GM19240 (cell line): ENCODE measurements at regions not wholly inside any gene's neighbourhood (a gene's known extent, or its start where the extent isn't known, plus 50 kb on each side); places are given as distances from the start of the nearest gene placed in this dataset.
"Not testable (repeated sequence)": the region's sequence is repeated elsewhere in the genome, so short reads cannot be mapped to it uniquely, and the experiment has no call there.

Source experiments
- DNase-seq: peaks from one replicate; pipeline ENCODE4 v3.0.0; 2011; ENCODE audit warnings: low spot score; ENCODE audit not compliant: insufficient read length

DNA sequence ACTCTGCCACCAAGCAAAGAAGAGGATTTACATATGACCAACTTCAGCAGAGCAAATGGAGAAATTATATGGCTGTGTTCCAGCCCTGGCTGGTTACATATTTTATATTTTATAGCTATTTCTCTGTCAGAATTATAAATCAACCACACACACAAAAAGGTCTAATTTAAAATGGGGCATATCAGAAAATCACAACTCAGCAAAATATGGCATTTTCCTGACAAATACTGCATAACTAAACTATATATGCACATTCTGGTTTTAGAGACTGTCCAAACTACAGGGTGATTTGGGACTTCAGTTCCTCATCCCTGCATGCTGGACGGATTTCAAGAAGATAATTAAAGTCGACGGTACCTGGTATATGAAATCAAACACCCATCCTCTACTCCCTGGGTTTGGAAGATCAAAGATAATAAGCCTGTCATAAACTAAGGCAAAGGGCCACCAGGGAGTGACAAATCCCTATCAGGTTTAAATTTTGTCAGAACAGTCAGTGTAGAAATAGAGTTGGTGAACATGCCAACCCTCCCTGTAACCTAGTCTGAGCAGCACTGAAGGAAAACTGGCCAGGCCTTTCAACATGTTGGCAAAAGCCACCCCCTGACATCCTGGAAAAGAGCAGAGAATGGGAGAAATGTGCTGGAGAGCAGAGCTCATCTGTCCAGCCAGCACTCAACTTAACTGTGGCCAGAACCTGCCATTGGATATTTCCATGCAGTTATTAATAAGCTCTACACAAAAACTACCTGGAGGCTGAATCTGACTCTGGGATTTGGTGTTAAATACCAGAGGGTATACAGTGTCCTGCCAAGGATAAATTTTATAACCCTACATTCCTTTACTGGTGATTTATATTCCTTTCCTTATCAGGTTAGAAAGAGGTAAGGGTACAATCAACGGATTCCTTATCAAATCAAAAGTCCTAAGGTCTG, 235.7 kb downstream of the ENC1 start:
- no peak for DNase-seq

DNA sequence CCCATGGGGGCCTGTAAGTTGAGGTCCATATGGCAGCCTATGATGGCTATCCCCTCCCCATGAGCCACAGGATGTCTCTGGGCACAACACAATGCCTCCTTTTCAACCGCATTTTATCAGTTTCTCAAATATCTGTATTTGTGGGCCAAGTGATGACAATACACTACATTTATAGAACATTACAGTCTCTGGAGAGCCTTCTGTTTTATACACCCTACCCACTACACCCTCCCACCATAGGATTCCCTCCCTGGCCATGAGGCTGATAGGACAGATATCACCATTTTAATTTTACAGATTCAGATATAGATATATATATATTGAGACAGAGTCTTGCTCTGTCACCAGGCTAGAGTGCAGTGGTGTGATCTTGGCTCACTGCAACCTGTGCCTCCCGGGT, 236.8 kb downstream of the ENC1 start:
- DNase-seq: no peak

DNA sequence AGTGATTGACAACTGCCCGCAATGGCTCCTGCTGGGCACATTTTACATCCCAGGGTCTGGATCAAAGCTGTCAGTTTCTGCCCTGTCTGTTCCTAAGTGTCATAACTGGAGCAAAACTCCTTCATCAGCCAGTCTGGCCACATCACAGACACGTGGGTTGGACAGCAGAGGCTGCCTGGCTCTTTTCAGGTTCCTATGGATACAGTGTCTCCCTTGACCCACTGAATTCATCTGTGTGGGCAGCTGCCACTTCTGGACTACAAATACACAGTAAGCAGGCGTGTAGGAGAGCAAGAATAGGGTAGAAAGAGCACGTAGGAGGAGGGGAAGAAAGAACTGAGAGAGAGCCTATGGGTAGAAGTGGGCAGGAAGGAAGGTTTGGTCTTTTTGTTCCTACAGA, 238.0 kb downstream of the ENC1 start:
- no peak for DNase-seq

DNA sequence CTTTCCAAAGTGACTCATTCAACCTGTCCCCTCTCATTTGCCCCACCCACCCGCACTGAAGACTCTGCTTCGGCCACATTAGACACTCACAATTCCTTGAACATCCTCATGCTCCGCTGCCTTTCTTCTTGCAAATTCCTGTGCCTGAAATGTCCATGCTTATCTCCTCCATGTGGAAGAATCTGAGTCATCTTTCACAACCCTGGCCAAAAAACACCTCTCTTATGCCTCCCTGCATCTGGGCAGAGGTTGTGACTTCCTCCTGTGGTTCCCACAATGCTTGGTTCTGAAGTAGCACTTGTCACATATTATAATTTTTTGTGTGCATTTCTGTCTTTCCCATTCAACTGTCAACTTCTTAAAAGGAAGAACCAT, 238.6 kb downstream of the ENC1 start:
- DNase-seq: no peak

DNA sequence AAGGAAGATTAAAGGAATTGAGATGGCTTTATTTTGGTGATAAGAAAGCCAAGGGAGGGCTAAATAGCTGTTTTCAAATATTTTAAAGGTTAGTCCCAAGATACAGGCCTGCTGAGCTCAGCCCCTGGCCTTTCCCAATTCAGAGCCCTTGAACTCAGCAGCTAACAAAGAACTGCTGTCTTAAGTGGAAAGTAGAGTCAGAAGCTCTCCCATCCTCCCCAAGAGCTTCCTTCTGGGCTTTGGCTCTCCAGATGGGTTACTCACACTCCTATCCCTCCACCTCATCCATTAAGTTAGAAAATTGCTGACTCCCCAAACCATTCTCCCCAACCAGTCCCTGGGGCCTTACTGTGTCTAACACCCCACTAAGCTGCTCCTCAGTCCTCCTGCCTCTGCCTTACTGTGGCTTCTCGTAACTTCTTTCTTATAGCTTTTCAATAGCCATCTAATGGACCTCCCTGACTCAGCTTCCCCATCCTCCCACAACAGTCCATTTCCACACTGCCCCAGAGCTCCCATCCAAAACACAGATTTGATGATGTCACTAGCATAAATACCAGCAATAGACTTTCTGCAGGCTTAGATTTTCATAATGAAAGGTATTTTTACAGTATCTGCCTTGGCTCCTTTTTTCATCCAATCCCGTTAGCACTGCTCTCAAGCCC, 239.1 kb downstream of the ENC1 start:
- DNase-seq: no peak

GRCh38 chr5:74400067-74400466, 240.5 kb downstream of the ENC1 start:
- no peak for DNase-seq

DNA sequence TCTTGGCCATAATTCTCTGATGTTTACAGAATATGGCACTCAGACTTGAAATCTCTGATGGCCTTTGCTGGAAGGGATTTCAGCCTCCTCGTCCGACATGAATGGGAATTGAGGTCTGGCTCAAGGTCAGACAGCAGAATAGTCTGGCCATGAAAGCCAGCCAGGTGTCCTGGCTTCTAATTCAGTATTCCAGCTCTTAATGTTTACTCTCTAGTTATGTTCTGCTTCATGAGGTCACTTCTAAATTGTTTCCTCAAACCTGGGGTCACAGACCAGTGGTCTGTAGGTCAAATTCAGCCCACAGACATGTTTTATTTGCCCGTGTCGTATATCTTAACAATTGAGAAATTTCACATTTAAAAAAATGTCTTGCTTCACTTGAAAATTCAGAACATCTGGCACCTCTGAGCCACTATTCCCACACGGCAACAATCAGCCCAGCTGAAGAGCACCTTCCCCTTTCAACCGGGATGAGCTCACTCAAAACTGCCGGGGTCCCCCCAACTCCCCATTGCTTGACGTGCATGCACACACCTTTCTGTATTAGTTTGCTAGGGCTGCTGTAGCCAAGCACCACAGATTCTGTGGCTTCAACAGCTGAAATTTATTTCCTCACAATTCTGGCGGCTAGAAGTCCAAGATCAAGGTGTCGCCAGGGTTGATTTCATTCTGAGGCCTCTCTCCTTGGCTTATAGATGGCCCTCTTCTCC, 243.5 kb downstream of the ENC1 start:
- no peak for DNase-seq

- DNase-seq: no peak
Measured at GRCh38 chr5:74394916-74395880, 245.3 kb downstream of the ENC1 start.

GRCh38 chr5:74394528-74394915, 246.0 kb downstream of the ENC1 start:
- DNase-seq: no peak

- no peak for DNase-seq
Measured at GRCh38 chr5:74393943-74394342, 246.6 kb downstream of the ENC1 start.

- DNase-seq: no peak
Measured at GRCh38 chr5:74392711-74393351, 247.7 kb downstream of the ENC1 start.

- no peak for DNase-seq
Measured at GRCh38 chr5:74391410-74391809, 249.1 kb downstream of the ENC1 start.

DNA sequence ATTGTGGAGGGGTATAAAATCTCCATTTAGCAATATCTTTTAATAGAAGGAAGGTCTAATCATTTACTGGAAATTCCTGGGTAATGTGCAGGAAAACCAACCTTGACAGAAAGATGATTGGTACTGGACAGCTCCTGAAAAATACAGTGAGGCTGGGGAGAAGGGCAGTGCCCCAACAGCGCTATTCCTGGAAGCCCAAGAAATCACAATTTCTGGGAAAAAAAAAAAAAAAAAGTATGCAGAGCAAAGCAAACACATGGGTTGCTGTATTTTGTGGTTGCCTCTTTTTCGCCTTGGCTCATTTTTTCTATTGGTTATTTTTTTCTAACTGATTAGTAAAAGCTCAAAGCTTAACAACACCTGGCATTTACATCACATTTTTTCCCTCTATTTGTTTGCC, 249.7 kb downstream of the ENC1 start:
- DNase-seq: no peak

- DNase-seq: no peak
Measured at GRCh38 chr5:74390306-74390637, 250.3 kb downstream of the ENC1 start.

DNA sequence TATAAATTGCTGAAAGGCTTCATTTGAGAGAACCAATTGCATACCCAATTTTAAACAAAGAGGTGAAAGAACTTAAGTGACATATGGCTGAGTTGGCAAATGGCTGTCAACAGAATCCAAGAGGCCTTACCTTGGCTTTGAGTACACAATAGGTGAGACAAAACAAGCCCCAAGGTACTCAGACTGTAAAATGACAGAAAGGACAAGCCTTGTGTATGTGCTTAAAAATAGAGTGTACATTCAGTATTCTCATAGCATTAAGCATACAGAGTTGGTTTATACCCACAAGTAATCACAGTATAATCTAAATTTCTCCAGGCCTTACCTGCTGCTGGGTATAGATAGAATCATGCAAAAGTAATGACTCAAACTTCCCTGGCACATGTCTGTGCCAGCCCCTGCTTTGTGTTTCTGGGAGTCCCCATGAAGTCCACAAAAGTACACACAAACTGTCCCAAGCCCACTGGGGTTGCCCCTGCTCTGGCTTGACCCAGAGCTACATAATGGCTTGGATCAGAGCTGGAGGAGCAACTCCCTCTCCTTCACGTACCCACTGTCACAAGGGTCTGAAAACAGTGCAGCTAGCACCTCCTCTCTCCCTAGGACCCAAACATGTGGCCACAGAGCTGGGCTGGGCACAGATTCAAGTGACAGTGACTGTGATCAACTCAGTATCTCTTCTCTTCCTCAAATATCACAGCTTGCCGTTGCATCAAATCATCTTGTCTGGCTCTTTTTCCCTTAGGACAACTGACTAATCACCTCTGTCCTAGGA, 250.8 kb downstream of the ENC1 start:
- no peak for DNase-seq

DNA sequence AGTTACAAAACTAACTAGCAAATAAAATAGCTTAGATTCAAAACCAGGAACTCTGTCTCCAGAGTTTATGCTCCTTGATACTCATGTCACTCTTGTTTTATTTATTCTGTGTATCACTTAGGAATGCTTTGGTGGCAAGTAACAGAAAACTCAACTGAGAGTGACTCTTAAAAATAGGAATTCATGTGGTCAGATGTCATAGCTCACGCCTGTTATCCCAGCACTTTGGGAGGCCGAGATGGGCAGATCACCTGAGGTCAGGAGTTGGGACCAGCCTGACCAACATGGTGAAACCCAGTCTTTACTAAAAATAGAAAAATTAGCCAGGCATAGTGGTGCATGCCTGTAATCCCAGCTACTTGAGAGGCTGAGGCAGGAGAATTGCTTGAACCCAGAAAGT, 252.1 kb downstream of the ENC1 start:
- not testable (repeated sequence) for DNase-seq

- no peak for DNase-seq
Measured at GRCh38 chr5:74386571-74387334, 253.8 kb downstream of the ENC1 start.

DNA sequence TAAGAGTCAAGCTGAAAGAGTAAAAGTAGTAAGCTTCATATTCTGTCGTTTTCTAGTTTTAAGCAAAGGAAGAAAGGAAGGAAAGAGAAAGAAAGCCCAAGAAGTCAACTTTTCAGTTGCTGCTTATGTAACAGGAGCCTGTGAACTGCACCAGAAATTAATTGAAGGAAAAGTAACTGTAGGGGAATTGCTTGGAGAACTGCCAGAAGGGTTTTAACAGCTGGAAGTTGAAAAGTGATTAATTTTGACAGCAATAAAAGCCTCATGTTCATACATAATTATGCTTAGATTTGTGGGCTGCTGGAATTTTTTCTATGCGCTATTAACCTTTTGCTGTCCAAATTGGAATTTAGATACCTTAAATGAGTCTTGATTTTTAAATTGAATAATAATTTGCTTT, 255.7 kb downstream of the ENC1 start:
- no peak for DNase-seq

DNA sequence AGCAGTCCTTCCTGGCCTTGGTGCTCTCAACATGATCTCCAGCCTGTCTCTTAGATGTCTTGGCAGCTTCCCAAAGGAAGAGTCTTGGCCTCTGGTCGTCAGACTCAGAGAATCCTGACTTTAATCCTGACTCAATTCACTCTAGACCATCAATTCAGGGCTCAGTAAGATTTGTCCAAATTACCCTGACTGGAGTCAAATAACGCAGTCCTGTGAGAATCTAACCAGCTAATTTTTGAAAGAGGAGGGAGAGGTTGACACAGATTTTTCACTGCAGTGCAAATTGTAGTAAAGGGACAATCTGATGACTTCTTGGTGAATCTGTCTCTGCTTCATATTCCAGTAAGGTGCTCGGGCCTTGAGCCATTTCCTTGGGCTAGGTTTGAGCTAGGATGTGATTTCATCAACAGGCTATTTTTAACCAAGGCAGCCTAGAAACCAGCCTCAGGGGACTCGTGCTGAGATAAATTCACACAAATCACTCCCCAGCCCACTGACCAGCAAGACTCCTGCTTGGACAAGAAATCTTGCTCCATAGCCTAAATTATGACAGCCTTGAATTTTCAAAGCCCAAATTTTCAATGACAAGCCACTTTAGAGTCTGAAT, 257.4 kb downstream of the ENC1 start:
- DNase-seq: no peak
